Hepatic stellate cell (primary cell): ENCODE measurements at regions not wholly inside any gene's neighbourhood (a gene's known extent, or its start where the extent isn't known, plus 50 kb on each side); places are given as distances from the start of the nearest gene placed in this dataset.

Source experiments
- DNase-seq: peaks from one replicate; pipeline ENCODE4 v3.0.0; 2011; ENCODE audit warnings: low spot score

- DNase-seq, result no peak
Observed at GRCh38 chr4:111797455-111798163, 347.6 kb upstream of the FAM241A start.

- no peak for DNase-seq
Observed at GRCh38 chr4:111798840-111799239, 346.4 kb upstream of the FAM241A start.

GRCh38 chr4:111800551-111800950 is 344.7 kb upstream of the FAM241A start:
- no peak for DNase-seq

GRCh38 chr4:111802191-111802590 is 343.1 kb upstream of the FAM241A start:
- DNase-seq, result no peak

GRCh38 chr4:111806331-111806730 is 338.9 kb upstream of the FAM241A start:
- DNase-seq, result no peak

GRCh38 chr4:111807576-111807975 is 337.7 kb upstream of the FAM241A start:
- DNase-seq, result no peak

GRCh38 chr4:111808174-111808573 is 337.1 kb upstream of the FAM241A start:
- no peak for DNase-seq

- no peak for DNase-seq
Observed at GRCh38 chr4:111811661-111812060, 333.6 kb upstream of the FAM241A start.

GRCh38 chr4:111812114-111812513 is 333.1 kb upstream of the FAM241A start:
- DNase-seq, result no peak

GRCh38 chr4:111812760-111813159 is 332.5 kb upstream of the FAM241A start:
- DNase-seq, result no peak

GRCh38 chr4:111813555-111814140 is 331.6 kb upstream of the FAM241A start:
- no peak for DNase-seq

GRCh38 chr4:111814961-111815360 is 330.3 kb upstream of the FAM241A start:
- no peak for DNase-seq

- DNase-seq, result no peak
Observed at GRCh38 chr4:111821342-111821741, 323.9 kb upstream of the FAM241A start.

GRCh38 chr4:111836601-111837000 is 308.7 kb upstream of the FAM241A start:
- no peak for DNase-seq

GRCh38 chr4:111837761-111838160 is 307.5 kb upstream of the FAM241A start:
- no peak for DNase-seq

GRCh38 chr4:111838406-111838930 is 306.8 kb upstream of the FAM241A start:
- no peak for DNase-seq

- no peak for DNase-seq
Observed at GRCh38 chr4:111839141-111839540, 306.1 kb upstream of the FAM241A start.

GRCh38 chr4:111842336-111842735 is 302.9 kb upstream of the FAM241A start:
- no peak for DNase-seq

GRCh38 chr4:111847296-111848008 is 297.8 kb upstream of the FAM241A start:
- no peak for DNase-seq

GRCh38 chr4:111849746-111850284 is 295.4 kb upstream of the FAM241A start:
- DNase-seq, result no peak

GRCh38 chr4:111854494-111855087 is 290.7 kb upstream of the FAM241A start:
- no peak for DNase-seq

GRCh38 chr4:111855308-111855707 is 289.9 kb upstream of the FAM241A start:
- no peak for DNase-seq
